Ovary (tissue), 7 donors: ENCODE measurements at regions not wholly inside any gene's neighbourhood (a gene's known extent, or its start where the extent isn't known, plus 50 kb on each side); places are given as distances from the start of the nearest gene placed in this dataset.

ENCODE experiments used
- DNase-seq, 5 donors: peaks; one replicate each; pipeline ENCODE4 v3.0.0-alpha.2; 2019 to 2020
- H3K27ac ChIP-seq, 2 donors: fragments of 200-600 bp; one replicate each; pipeline versions ENCODE4 v1.5.1 to v1.8.0; 2019 to 2022
- H3K27me3 ChIP-seq: fragments of 200-600 bp; one replicate; pipeline ENCODE4 v1.8.0; 2022
- H3K36me3 ChIP-seq: fragments of 200-600 bp; sonication (generic); one replicate; pipeline ENCODE4 v1.5.1; 2019
- H3K4me1 ChIP-seq: one replicate; pipeline ENCODE4 v1.8.1; 2013; ENCODE audit warnings: mild to moderate bottlenecking, moderate library complexity; ENCODE audit not compliant: insufficient read depth
- H3K4me3 ChIP-seq: fragments of 200-600 bp; sonication (generic); one replicate; pipeline ENCODE4 v1.5.1; 2017
- H3K9me3 ChIP-seq, 2 donors: fragments of 200-600 bp in 1 of 2; sonication (generic) in 1 of 2; one replicate each; pipeline versions ENCODE4 v1.5.1 to v1.8.1; 2013 to 2019; ENCODE audit warnings: mild to moderate bottlenecking in 1 of 2, moderate library complexity in 1 of 2
- EP300 ChIP-seq: sonication (generic); formaldehyde crosslinking; IDR thresholded peaks from one replicate; pipeline ENCODE4 v1.6.1; 2017; ENCODE audit warnings: antibody characterized with exemption
- POLR2A ChIP-seq: fragments of 450-650 bp; IDR thresholded peaks from one replicate; pipeline ENCODE4 v1.6.1; 2017; ENCODE audit warnings: antibody characterized with exemption, mild to moderate bottlenecking, moderate library complexity
- WGBS, 3 donors: extraction: QIAGEN DNeasy Blood & Tissue Kit in 1 of 3; methylation state at CpG; one replicate each; pipeline versions ENCODE4 v1.1.5 to v1.1.7; 2013 to 2017; 5-methylcytosine and 5-hydroxymethylcytosine counted together
- intact Hi-C, 4 donors: fragments of 100-400 bp; cut with DNase I; formaldehyde crosslinking; loops; one replicate each; pipeline versions ENCODE4 v1.11.0 to v1.15.1; 2022 to 2023
- TF ChIP-seq, protein P1 (sequence below), 3 donors: fragments of 450-650 bp in 2 of 3; fragments of 200-600 bp in 1 of 3; IDR thresholded peaks; one replicate each; pipeline versions ENCODE4 v1.5.1 to v1.8.0; 2016 to 2022; ENCODE audit warnings: antibody characterized with exemption in 3 of 3, mild to moderate bottlenecking in 1 of 3
- donor health status: DM: no; HTN: no; CAD: no; lungs with moderate emphysema.
- donor health status: DM: no; HTN: no; CAD: no.
- donor health status: Bipolar disorder and iron deficiency.
- donor health status: DM: no; HTN: no; CAD: no.
- donor health status: DM: yes; HTN: yes; CAD: no.

- peaks cover 4% of the 10 kb centered on the region for H3K4me1 ChIP-seq
- no peaks in the 10 kb centered on the region for H3K27me3 ChIP-seq
- H3K9me3 ChIP-seq, result no peaks in the 10 kb centered on the region
- no peak for DNase-seq
- intact Hi-C loops, result no loop called here
- 80 to 97% (median 93%) methylated on average over 1 of the region's 1 CpG for WGBS, 3 donors
- H3K27ac ChIP-seq, result no peak overlapping the region
- TF ChIP-seq, protein P1, sequence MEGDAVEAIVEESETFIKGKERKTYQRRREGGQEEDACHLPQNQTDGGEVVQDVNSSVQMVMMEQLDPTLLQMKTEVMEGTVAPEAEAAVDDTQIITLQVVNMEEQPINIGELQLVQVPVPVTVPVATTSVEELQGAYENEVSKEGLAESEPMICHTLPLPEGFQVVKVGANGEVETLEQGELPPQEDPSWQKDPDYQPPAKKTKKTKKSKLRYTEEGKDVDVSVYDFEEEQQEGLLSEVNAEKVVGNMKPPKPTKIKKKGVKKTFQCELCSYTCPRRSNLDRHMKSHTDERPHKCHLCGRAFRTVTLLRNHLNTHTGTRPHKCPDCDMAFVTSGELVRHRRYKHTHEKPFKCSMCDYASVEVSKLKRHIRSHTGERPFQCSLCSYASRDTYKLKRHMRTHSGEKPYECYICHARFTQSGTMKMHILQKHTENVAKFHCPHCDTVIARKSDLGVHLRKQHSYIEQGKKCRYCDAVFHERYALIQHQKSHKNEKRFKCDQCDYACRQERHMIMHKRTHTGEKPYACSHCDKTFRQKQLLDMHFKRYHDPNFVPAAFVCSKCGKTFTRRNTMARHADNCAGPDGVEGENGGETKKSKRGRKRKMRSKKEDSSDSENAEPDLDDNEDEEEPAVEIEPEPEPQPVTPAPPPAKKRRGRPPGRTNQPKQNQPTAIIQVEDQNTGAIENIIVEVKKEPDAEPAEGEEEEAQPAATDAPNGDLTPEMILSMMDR (IDR thresholded peaks at IDR 0.05), result no peak
- TF ChIP-seq EP300 (no peak), POLR2A (no peak)
- H3K36me3 ChIP-seq, result no peaks in the 10 kb centered on the region
- H3K4me3 ChIP-seq, result no peak overlapping the region
Measured at GRCh38 chr9:105841562-105841961, 147.2 kb downstream of the TMEM38B start.

DNA sequence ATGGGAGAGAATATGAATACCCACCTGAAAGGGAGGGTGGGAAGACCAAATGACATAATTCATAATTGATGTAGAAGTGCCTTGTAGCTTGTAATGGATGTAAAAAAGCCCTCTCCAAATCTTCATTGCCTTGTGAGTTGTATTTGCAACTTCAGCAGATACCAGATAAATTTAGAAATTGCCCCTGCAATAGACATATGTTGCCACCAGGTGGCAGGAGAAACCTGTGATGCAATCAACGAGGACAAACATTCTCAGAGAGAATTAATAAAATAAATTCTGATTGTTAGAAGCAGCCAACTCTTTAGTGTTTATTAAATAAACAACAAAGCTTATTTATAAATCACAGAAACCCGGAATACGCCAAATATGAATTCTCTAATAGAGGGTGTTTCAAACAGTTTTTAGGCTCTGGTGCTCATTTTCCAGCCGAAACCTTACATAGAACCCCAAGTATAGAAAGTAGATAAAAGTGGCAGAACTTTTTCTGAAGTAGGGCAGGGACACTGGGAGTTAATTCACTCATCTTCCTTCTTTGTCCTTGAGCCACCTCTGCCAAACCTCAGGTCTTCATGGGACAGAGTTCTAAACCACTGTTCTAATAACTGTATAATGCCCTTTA lies 147.8 kb downstream of the TMEM38B start:
- Histone ChIP-seq H3K27me3 (no peaks in the 10 kb centered on the region), H3K4me3 (no peak overlapping the region), H3K4me1 (peaks cover 4% of the 10 kb centered on the region), H3K9me3 (no peaks in the 10 kb centered on the region), H3K27ac (no peak overlapping the region), H3K36me3 (no peaks in the 10 kb centered on the region)
- DNase-seq, result no peak
- 35 to 44% (median 40%) methylated on average over 4 of the region's 4 CpGs for WGBS, 3 donors
- intact Hi-C loops, result no loop called here
- TF ChIP-seq, protein P1 (IDR thresholded peaks at IDR 0.05), result no peak
- TF ChIP-seq EP300 (no peak), POLR2A (no peak)

GRCh38 chr9:105846825-105847224 lies 152.5 kb downstream of the TMEM38B start:
- Histone ChIP-seq H3K27ac (no peak overlapping the region), H3K36me3 (no peaks in the 10 kb centered on the region), H3K4me3 (no peak overlapping the region), H3K27me3 (no peaks in the 10 kb centered on the region), H3K4me1 (no peaks in the 10 kb centered on the region), H3K9me3 (no peaks in the 10 kb centered on the region)
- intact Hi-C loops, result no loop called here
- 90 to 94% (median 92%) methylated on average over 1 of the region's 1 CpG for WGBS, 3 donors
- TF ChIP-seq, protein P1 (IDR thresholded peaks at IDR 0.05), result no peak
- TF ChIP-seq EP300 (no peak), POLR2A (no peak)
- no peak for DNase-seq

GRCh38 chr9:105850852-105851500 lies 156.6 kb downstream of the TMEM38B start:
- Histone ChIP-seq H3K27me3 (no peaks in the 10 kb centered on the region), H3K9me3 (no peaks in the 10 kb centered on the region), H3K27ac (no peak overlapping the region), H3K4me1 (no peaks in the 10 kb centered on the region), H3K36me3 (no peaks in the 10 kb centered on the region), H3K4me3 (no peak overlapping the region)
- 92 to 94% (median 93%) methylated on average over 4 of the region's 4 CpGs for WGBS, 3 donors
- TF ChIP-seq, protein P1 (IDR thresholded peaks at IDR 0.05), result no peak
- TF ChIP-seq EP300, result no peak
- no peak for TF ChIP-seq POLR2A
- intact Hi-C loops, result no loop called here
- no peak for DNase-seq
